ENCODE measurements at regions not wholly inside any gene's neighbourhood (a gene's known extent, or its start where the extent isn't known, plus 50 kb on each side); places are given as distances from the start of the nearest gene placed in this dataset.

DNA sequence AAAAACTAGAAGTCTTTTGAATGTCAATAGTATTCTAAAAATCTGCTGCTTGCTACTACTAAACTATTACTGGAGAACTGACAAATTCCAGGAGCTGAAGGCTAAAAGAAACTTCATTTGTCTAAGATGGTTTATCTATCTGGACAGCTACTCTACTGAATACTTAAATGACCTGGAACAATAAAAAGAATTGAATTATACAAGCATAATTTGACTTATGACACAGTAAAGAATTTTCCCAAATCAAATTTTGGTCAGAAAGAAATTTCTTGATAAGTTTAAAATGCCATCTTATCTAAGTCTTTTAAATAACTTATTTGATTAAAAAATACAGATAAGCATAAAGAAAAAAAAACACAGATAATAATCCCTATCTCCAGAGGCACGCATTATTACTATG is 80.2 kb upstream of the ITGA4 start:
- WGBS, 2 donors: 69 to 83% methylated on average over 1 of the region's 1 CpG
- Histone ChIP-seq H3K27me3 (ENCODE audit: control insufficient read depth in 1 of 2, insufficient read depth in 2 of 2, low read length in 2 of 2) (no peaks in the 10 kb centered on the region), H3K4me3 (ENCODE audit: low read depth in 1 of 2, low read length in 2 of 2) (no peak overlapping the region), H3K27ac (ENCODE audit: low read depth in 2 of 2, low read length in 1 of 2) (no peak overlapping the region), H3K4me1 (ENCODE audit: control insufficient read depth in 2 of 2, insufficient read depth in 2 of 2, low read length in 1 of 2) (no peaks in the 10 kb centered on the region), H3K36me3 (ENCODE audit: control insufficient read depth in 2 of 2, insufficient read depth in 2 of 2, low read length in 1 of 2) (no peaks in the 10 kb centered on the region), H3K9me3 (ENCODE audit: control insufficient read depth in 2 of 2, insufficient read depth in 1 of 2, low read depth in 1 of 2, low read length in 1 of 2) (peaks cover 0 to 2% of the 10 kb centered on the region in 2 donors)

DNA sequence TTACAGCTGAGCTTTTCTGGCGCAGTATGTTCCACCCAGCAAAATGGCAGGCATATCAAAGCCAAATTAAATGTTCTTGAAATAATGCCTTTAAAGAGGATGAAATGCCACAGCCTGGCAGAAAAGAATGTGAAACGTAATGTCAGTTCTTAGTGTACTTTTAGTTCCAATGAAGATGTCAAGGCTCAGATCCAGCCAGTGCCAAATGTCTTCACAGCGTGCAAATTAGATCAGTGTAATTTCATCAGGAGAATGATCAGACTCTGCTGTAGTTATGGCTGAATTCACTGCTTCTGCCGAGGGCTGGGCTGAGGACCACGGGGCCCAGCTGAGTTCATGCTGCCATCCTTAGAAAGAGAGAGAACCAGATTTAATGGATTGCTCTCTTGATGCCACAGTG is 78.7 kb upstream of the ITGA4 start:
- Histone ChIP-seq H3K27ac (ENCODE audit: low read depth in 2 of 2, low read length in 1 of 2) (no peak overlapping the region), H3K4me3 (ENCODE audit: low read depth in 1 of 2, low read length in 2 of 2) (no peak overlapping the region), H3K36me3 (ENCODE audit: control insufficient read depth in 2 of 2, insufficient read depth in 2 of 2, low read length in 1 of 2) (no peaks in the 10 kb centered on the region), H3K27me3 (ENCODE audit: control insufficient read depth in 1 of 2, insufficient read depth in 2 of 2, low read length in 2 of 2) (no peaks in the 10 kb centered on the region), H3K9me3 (ENCODE audit: control insufficient read depth in 2 of 2, insufficient read depth in 1 of 2, low read depth in 1 of 2, low read length in 1 of 2) (peaks cover 0 to 2% of the 10 kb centered on the region in 2 donors), H3K4me1 (ENCODE audit: control insufficient read depth in 2 of 2, insufficient read depth in 2 of 2, low read length in 1 of 2) (no peaks in the 10 kb centered on the region)
- WGBS, 2 donors: 76 to 77% methylated on average over 5 of the region's 5 CpGs

DNA sequence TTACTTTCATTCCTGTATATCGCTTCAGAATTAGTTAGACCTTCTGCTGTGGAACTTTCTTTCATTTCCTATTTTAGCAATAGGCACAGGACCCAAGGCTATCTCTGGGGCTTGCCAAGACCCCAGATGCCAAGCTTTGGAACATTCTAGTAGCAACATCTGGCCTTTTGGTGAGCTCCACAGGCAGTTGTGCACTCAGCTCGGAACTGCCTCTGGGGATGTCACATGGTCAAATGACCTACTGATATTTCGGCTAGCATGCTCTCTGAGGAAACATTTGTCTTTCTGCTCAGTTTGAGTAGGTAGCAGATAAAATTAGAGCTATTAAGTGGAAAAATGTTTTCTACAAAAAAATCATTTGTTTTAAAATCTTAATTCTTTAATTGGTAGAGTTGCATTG is 76.6 kb upstream of the ITGA4 start:
- no peaks in the 10 kb centered on the region for H3K4me1 ChIP-seq (ENCODE audit: control insufficient read depth in 2 of 2, insufficient read depth in 2 of 2, low read length in 1 of 2)
- H3K36me3 ChIP-seq (ENCODE audit: control insufficient read depth in 2 of 2, insufficient read depth in 2 of 2, low read length in 1 of 2): no peaks in the 10 kb centered on the region
- H3K4me3 ChIP-seq (ENCODE audit: low read depth in 1 of 2, low read length in 2 of 2): no peak overlapping the region
- H3K27me3 ChIP-seq (ENCODE audit: control insufficient read depth in 1 of 2, insufficient read depth in 2 of 2, low read length in 2 of 2): no peaks in the 10 kb centered on the region
- peaks cover 0 to 2% of the 10 kb centered on the region in 2 donors for H3K9me3 ChIP-seq (ENCODE audit: control insufficient read depth in 2 of 2, insufficient read depth in 1 of 2, low read depth in 1 of 2, low read length in 1 of 2)
- 71 to 81% methylated on average over 3 of the region's 3 CpGs for WGBS, 2 donors
- H3K27ac ChIP-seq (ENCODE audit: low read depth in 2 of 2, low read length in 1 of 2): no peak overlapping the region

DNA sequence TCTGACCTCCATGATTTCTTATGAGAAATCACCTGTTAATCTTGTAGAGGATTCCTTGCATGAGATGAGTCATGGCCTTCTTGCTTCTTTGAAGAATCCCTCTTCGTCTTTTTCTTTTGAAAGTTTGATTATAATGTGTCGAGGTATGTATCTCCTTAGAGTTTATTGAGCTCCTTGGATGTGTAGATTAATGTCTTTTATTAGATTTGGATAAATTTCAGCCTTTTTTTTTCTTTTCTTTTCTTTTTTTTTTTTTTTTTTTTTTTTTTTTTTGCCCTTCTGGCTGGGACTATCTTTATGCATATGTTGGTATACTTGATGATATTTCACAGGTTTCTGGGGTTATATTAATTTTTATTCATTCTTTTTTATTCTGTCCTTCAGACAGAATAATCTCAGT is 72.3 kb upstream of the ITGA4 start:
- Histone ChIP-seq H3K4me1 (ENCODE audit: control insufficient read depth in 2 of 2, insufficient read depth in 2 of 2, low read length in 1 of 2) (no peaks in the 10 kb centered on the region), H3K4me3 (ENCODE audit: low read depth in 1 of 2, low read length in 2 of 2) (no peak overlapping the region), H3K27me3 (ENCODE audit: control insufficient read depth in 1 of 2, insufficient read depth in 2 of 2, low read length in 2 of 2) (no peaks in the 10 kb centered on the region), H3K9me3 (ENCODE audit: control insufficient read depth in 2 of 2, insufficient read depth in 1 of 2, low read depth in 1 of 2, low read length in 1 of 2) (no peaks in the 10 kb centered on the region), H3K36me3 (ENCODE audit: control insufficient read depth in 2 of 2, insufficient read depth in 2 of 2, low read length in 1 of 2) (no peaks in the 10 kb centered on the region), H3K27ac (ENCODE audit: low read depth in 2 of 2, low read length in 1 of 2) (no peak overlapping the region)
- 90 to 93% methylated on average over 2 of the region's 2 CpGs for WGBS, 2 donors

DNA sequence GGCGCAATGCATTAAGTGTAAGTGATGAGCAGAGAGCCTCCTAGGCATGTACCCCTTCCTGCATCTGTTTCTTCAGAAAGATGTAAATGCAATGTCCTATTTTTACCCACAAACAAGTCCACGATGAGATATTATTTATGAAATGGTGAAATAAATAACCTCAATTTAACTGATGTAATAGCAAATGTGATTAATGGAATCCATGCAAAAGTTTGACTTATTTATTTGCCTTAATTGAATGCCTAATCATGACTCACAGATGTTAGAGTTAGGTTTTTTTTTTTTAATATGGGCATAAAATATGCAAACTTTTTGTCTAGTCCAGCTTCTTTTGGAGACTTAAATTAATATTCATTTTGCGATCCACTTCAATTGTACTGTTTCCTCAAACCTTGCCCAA is 67.7 kb upstream of the ITGA4 start:
- H3K27ac ChIP-seq (ENCODE audit: low read depth in 2 of 2, low read length in 1 of 2): no peak overlapping the region
- H3K27me3 ChIP-seq (ENCODE audit: control insufficient read depth in 1 of 2, insufficient read depth in 2 of 2, low read length in 2 of 2): no peaks in the 10 kb centered on the region
- no peak overlapping the region for H3K4me3 ChIP-seq (ENCODE audit: low read depth in 1 of 2, low read length in 2 of 2)
- no peaks in the 10 kb centered on the region for H3K9me3 ChIP-seq (ENCODE audit: control insufficient read depth in 2 of 2, insufficient read depth in 1 of 2, low read depth in 1 of 2, low read length in 1 of 2)
- H3K4me1 ChIP-seq (ENCODE audit: control insufficient read depth in 2 of 2, insufficient read depth in 2 of 2, low read length in 1 of 2): no peaks in the 10 kb centered on the region
- WGBS, 2 donors: 86 to 87% methylated on average over 3 of the region's 3 CpGs
- H3K36me3 ChIP-seq (ENCODE audit: control insufficient read depth in 2 of 2, insufficient read depth in 2 of 2, low read length in 1 of 2): no peaks in the 10 kb centered on the region

DNA sequence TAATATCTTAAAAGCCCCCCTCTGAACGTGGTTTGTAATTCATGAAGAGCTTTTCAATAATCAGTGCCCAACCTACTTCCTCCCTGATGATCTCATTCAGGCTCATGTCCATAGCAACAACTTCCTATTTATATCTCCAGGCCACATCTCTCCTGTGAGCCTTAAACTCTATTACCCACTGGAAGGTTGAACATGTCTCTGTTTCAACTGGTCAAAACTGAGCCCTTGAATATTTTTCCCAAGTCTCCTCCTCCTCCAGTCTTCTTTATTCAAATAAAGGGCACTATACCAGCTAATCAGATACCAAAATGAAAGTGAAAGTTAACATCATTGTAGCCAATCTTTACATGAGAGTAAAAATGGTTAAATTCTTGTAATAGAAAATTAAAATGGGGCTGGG is 63.7 kb upstream of the ITGA4 start:
- H3K36me3 ChIP-seq (ENCODE audit: control insufficient read depth in 2 of 2, insufficient read depth in 2 of 2, low read length in 1 of 2): no peaks in the 10 kb centered on the region
- H3K9me3 ChIP-seq (ENCODE audit: control insufficient read depth in 2 of 2, insufficient read depth in 1 of 2, low read depth in 1 of 2, low read length in 1 of 2): no peaks in the 10 kb centered on the region
- H3K4me1 ChIP-seq (ENCODE audit: control insufficient read depth in 2 of 2, insufficient read depth in 2 of 2, low read length in 1 of 2): no peaks in the 10 kb centered on the region
- 2 to 3% methylated on average over 1 of the region's 1 CpG for WGBS, 2 donors
- H3K27me3 ChIP-seq (ENCODE audit: control insufficient read depth in 1 of 2, insufficient read depth in 2 of 2, low read length in 2 of 2): no peaks in the 10 kb centered on the region
- no peak overlapping the region for H3K4me3 ChIP-seq (ENCODE audit: low read depth in 1 of 2, low read length in 2 of 2)
- no peak overlapping the region for H3K27ac ChIP-seq (ENCODE audit: low read depth in 2 of 2, low read length in 1 of 2)

DNA sequence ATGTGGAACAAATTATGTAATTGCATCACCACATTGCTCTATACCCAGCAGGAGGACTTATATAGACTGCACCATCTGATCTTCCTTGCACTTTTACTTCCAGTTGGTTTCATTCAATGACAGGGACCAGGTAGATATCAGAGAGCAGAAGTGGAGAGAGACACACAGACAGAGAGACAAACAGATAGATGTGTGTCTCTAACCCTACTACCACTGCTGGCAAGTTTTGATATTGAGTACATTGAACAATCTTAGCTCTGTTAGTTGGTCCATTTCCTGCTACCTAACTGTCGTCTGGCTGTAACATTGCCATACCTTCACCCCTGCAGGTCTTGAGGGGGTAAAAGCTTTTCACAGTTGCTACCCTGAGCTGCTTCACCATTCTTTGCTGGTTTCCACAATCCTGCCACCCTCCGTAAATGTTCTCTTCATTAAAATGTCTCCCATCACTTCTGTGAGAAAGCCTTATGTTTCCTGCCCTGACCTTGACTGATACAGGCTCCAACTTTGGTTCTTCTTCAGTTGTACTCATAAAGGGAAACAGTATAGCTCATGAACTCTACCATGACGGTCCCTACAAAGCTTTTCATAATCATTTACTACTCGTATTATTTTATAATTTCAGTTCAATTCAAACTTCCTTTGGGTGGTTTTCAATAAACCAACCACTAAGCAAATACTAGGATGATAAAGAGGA is 62.3 kb upstream of the ITGA4 start:
- peak overlapping the region in 1 of 2 donors; percentile 33 for H3K27ac ChIP-seq (ENCODE audit: low read depth in 2 of 2, low read length in 1 of 2)
- no peaks in the 10 kb centered on the region for H3K4me1 ChIP-seq (ENCODE audit: control insufficient read depth in 2 of 2, insufficient read depth in 2 of 2, low read length in 1 of 2)
- WGBS, 2 donors: 61% methylated on average over 4 of the region's 4 CpGs
- no peaks in the 10 kb centered on the region for H3K27me3 ChIP-seq (ENCODE audit: control insufficient read depth in 1 of 2, insufficient read depth in 2 of 2, low read length in 2 of 2)
- no peaks in the 10 kb centered on the region for H3K36me3 ChIP-seq (ENCODE audit: control insufficient read depth in 2 of 2, insufficient read depth in 2 of 2, low read length in 1 of 2)
- peaks cover 0 to 2% of the 10 kb centered on the region in 2 donors for H3K9me3 ChIP-seq (ENCODE audit: control insufficient read depth in 2 of 2, insufficient read depth in 1 of 2, low read depth in 1 of 2, low read length in 1 of 2)
- H3K4me3 ChIP-seq (ENCODE audit: low read depth in 1 of 2, low read length in 2 of 2): no peak overlapping the region

DNA sequence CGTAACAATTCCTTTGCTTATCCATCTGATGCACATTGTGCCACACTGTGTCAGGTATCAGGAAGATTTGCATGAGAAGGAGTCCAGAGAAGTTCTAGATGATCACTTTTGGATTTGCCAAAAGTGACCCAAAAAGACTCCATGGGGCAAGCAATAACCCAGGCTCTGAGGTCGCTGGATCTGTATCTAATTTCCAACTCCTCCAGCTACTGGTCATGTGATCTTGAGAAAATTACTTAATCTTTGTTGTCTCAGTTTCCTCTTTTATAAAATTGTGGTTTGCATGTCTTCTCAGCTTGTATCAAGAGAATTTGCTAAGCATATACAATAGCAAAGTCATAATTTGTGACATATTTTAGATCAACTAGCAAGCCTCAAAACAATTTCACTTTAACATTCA is 61.3 kb upstream of the ITGA4 start:
- H3K4me3 ChIP-seq (ENCODE audit: low read depth in 1 of 2, low read length in 2 of 2): no peak overlapping the region
- H3K27me3 ChIP-seq (ENCODE audit: control insufficient read depth in 1 of 2, insufficient read depth in 2 of 2, low read length in 2 of 2): no peaks in the 10 kb centered on the region
- no peaks in the 10 kb centered on the region for H3K4me1 ChIP-seq (ENCODE audit: control insufficient read depth in 2 of 2, insufficient read depth in 2 of 2, low read length in 1 of 2)
- 80 to 83% methylated on average over 2 of the region's 2 CpGs for WGBS, 2 donors
- H3K27ac ChIP-seq (ENCODE audit: low read depth in 2 of 2, low read length in 1 of 2): no peak overlapping the region
- peaks cover 0 to 2% of the 10 kb centered on the region in 2 donors for H3K9me3 ChIP-seq (ENCODE audit: control insufficient read depth in 2 of 2, insufficient read depth in 1 of 2, low read depth in 1 of 2, low read length in 1 of 2)
- H3K36me3 ChIP-seq (ENCODE audit: control insufficient read depth in 2 of 2, insufficient read depth in 2 of 2, low read length in 1 of 2): no peaks in the 10 kb centered on the region

DNA sequence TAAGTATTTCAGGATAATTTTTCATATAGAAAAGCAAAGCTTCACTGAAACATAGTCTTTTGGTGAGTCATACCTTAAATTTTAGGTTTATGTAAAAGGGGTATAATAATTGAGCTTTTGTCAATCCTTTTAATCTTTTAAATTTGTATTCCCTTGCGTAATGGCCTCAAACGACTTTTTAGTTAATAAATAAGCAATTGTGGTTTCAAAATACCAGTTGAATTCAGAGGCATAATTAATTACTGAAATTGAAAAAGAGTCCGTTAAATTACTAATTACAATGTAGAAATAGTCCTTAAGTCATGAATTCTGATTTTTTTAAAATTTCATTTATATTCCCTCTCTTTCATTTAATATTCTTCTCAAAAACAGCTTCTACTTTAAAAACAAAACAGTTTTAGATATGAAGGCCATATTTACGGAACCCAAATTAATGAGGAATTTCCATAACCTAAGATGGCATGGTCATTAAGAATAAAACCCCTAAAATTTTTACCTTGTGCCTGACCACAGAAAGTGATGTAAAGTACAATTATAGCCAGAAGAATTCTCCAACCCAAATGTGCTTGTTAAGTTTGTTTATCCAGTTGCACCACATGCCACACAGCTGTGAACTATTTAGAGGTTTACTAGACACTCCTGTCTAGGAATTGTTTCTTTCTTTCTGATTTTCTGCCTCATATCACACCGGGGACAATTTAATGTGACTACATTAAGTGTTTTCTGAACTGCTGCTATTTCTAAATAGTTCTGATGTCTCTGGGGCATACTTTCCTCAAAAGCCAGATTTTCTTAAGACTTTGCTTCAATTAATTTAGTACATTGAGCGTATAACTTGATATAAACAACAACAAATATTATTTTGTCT is 60.7 kb upstream of the ITGA4 start:
- Histone ChIP-seq H3K27ac (ENCODE audit: low read depth in 2 of 2, low read length in 1 of 2) (no peak overlapping the region), H3K4me3 (ENCODE audit: low read depth in 1 of 2, low read length in 2 of 2) (no peak overlapping the region), H3K4me1 (ENCODE audit: control insufficient read depth in 2 of 2, insufficient read depth in 2 of 2, low read length in 1 of 2) (no peaks in the 10 kb centered on the region), H3K27me3 (ENCODE audit: control insufficient read depth in 1 of 2, insufficient read depth in 2 of 2, low read length in 2 of 2) (no peaks in the 10 kb centered on the region), H3K36me3 (ENCODE audit: control insufficient read depth in 2 of 2, insufficient read depth in 2 of 2, low read length in 1 of 2) (no peaks in the 10 kb centered on the region), H3K9me3 (ENCODE audit: control insufficient read depth in 2 of 2, insufficient read depth in 1 of 2, low read depth in 1 of 2, low read length in 1 of 2) (peaks cover 0 to 2% of the 10 kb centered on the region in 2 donors)
- WGBS, 2 donors: 68 to 80% methylated on average over 6 of the region's 6 CpGs

Measured in esophagus (tissue), 2 donors.